Cardiac fibroblast (primary cell): ENCODE measurements at regions not wholly inside any gene's neighbourhood (a gene's known extent, or its start where the extent isn't known, plus 50 kb on each side); places are given as distances from the start of the nearest gene placed in this dataset.
"Not testable (repeated sequence)": the region's sequence is repeated elsewhere in the genome, so short reads cannot be mapped to it uniquely, and the experiment has no call there.

Experiments used
- DNase-seq, 2 donors: peaks; one replicate each; pipeline versions ENCODE4 v3.0.0 to v3.0.0-alpha.2; 2010; ENCODE audit warnings: low read depth in 2 of 2
- H3K4me3 ChIP-seq, 2 donors: replicated peaks in 1 of 2; 1 replicate in 1 of 2; 2 replicates in 1 of 2; pipeline ENCODE4 v1.5.1; 2011; ENCODE audit warnings: low read depth in 2 of 2, low read length in 2 of 2, mild to moderate bottlenecking in 2 of 2, moderate library complexity in 1 of 2

GRCh38 chr21:6154524-6155320 is 4366.7 kb upstream of the TPTE start:
- not testable (repeated sequence) for DNase-seq, H3K4me3 ChIP-seq

GRCh38 chr21:6156712-6157389 is 4364.5 kb upstream of the TPTE start:
- DNase-seq, H3K4me3 ChIP-seq: not testable (repeated sequence)

DNA sequence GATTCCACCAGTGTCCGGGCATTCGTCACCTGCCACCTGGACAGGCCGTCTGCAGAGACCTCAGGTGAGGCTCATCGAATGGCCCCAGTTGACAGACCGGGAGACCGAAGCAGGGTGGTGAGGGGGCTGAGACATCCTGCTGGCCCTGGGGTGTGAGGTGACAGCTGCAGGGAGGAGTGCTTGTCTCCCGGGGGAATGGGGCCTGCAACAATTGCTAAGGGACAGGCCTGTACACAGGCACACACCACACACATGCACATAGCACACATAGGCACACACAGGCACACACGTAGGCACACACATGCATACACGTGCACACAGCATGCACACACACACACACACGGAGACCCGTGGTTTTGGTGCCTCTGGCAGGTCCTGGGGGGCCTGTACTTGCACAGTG is 4363.9 kb upstream of the TPTE start:
- DNase-seq, H3K4me3 ChIP-seq: not testable (repeated sequence)

DNA sequence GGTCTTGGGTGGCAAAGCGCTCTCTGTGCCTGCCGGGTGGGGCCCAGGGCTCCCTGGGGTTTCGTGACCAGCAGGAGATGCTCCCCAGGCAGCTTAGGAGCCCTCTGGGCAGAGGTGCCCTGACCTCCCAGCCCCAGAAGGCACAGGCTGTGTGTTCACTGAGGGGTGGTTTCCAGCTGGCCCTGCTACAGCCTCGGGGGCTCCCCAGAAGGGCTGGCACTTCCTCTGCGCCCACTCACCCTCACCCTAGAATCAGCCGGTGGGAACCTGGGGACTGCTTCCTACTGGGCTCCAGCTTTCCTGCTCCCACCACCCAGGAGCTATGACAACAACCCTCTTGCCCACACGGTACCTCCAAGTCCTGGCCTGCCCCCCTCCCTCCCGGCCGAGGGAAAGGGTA is 4363.2 kb upstream of the TPTE start:
- DNase-seq, H3K4me3 ChIP-seq: not testable (repeated sequence)
